Right lobe of liver (tissue), 4 donors: ENCODE measurements at regions not wholly inside any gene's neighbourhood (a gene's known extent, or its start where the extent isn't known, plus 50 kb on each side); places are given as distances from the start of the nearest gene placed in this dataset.
A peak's percentile ranks its signal among the peaks of the same experiment; 100 is the strongest.

Source experiments
- CTCF ChIP-seq, 4 donors: fragments of 200-600 bp in 3 of 4; fragments of 450-650 bp in 1 of 4; IDR thresholded peaks; one replicate each; pipeline versions ENCODE4 v1.5.1 to v1.8.0; 2016 to 2022; ENCODE audit warnings: antibody characterized with exemption in 4 of 4, mild to moderate bottlenecking in 2 of 4
- POLR2A ChIP-seq: fragments of 450-650 bp; IDR thresholded peaks from one replicate; pipeline ENCODE4 v1.6.1; 2017; ENCODE audit warnings: antibody characterized with exemption, mild to moderate bottlenecking
- donor health status: DM: no; HTN: no; CAD: no.
- donor health status: DM: no; HTN: no; CAD: no.
- donor health status: DM: no; HTN: yes; CAD: no.

GRCh38 chr7:95686109-95686508 is 86.2 kb upstream of the DYNC1I1 start:
- peak; percentile 44 to 70 (median 52) for TF ChIP-seq CTCF (IDR thresholded peaks at IDR 0.05)
- no peak for TF ChIP-seq POLR2A
